Islet of Langerhans (tissue), 1 donor: ENCODE measurements at regions not wholly inside any gene's neighbourhood (a gene's known extent, or its start where the extent isn't known, plus 50 kb on each side); places are given as distances from the start of the nearest gene placed in this dataset.

ENCODE experiments used
- FAIRE-seq: peaks from one replicate; lab custom pipeline; 2011; peaks lifted over from hg19 to GRCh38; lab: Jason Lieb, UNC

GRCh38 chr18:41226911-41227310, 728.1 kb upstream of the PIK3C3 start:
- FAIRE-seq: no peak

- no peak for FAIRE-seq
Measured at GRCh38 chr18:41226186-41226585, 728.8 kb upstream of the PIK3C3 start.

GRCh38 chr18:41216341-41217003, 738.6 kb upstream of the PIK3C3 start:
- FAIRE-seq: no peak

GRCh38 chr18:41207706-41208105, 747.3 kb upstream of the PIK3C3 start:
- no peak for FAIRE-seq

- no peak for FAIRE-seq
Measured at GRCh38 chr18:41206341-41206830, 748.6 kb upstream of the PIK3C3 start.

GRCh38 chr18:41199212-41199611, 755.8 kb upstream of the PIK3C3 start:
- no peak for FAIRE-seq

GRCh38 chr18:41197967-41198366, 757.1 kb upstream of the PIK3C3 start:
- FAIRE-seq: no peak

- FAIRE-seq: no peak
Measured at GRCh38 chr18:41170346-41170745, 784.7 kb upstream of the PIK3C3 start.

GRCh38 chr18:41165625-41166024, 789.4 kb upstream of the PIK3C3 start:
- no peak for FAIRE-seq

GRCh38 chr18:41162781-41163180, 792.3 kb upstream of the PIK3C3 start:
- FAIRE-seq: no peak

- FAIRE-seq: no peak
Measured at GRCh38 chr18:41162191-41162590, 792.8 kb upstream of the PIK3C3 start.

GRCh38 chr18:41155910-41156851, 798.9 kb upstream of the PIK3C3 start:
- no peak for FAIRE-seq

- no peak for FAIRE-seq
Measured at GRCh38 chr18:41155025-41155424, 800.0 kb upstream of the PIK3C3 start.

- FAIRE-seq: no peak
Measured at GRCh38 chr18:41153871-41154270, 801.2 kb upstream of the PIK3C3 start.

GRCh38 chr18:41150316-41150715, 804.7 kb upstream of the PIK3C3 start:
- no peak for FAIRE-seq

GRCh38 chr18:41146301-41146700, 808.7 kb upstream of the PIK3C3 start:
- no peak for FAIRE-seq

GRCh38 chr18:41145516-41145915, 809.5 kb upstream of the PIK3C3 start:
- FAIRE-seq: no peak

GRCh38 chr18:41144441-41144840, 810.6 kb upstream of the PIK3C3 start:
- FAIRE-seq: no peak

GRCh38 chr18:41140506-41140905, 814.5 kb upstream of the PIK3C3 start:
- no peak for FAIRE-seq

GRCh38 chr18:41135146-41135545, 819.9 kb upstream of the PIK3C3 start:
- no peak for FAIRE-seq

GRCh38 chr18:41134426-41134825, 820.6 kb upstream of the PIK3C3 start:
- FAIRE-seq: no peak

GRCh38 chr18:41131050-41131449, 824.0 kb upstream of the PIK3C3 start:
- FAIRE-seq: no peak

GRCh38 chr18:41128545-41128944, 826.5 kb upstream of the PIK3C3 start:
- no peak for FAIRE-seq
